Muscle layer of duodenum (tissue), 2 donors: ENCODE measurements at regions not wholly inside any gene's neighbourhood (a gene's known extent, or its start where the extent isn't known, plus 50 kb on each side); places are given as distances from the start of the nearest gene placed in this dataset.

Experiments
- H3K27ac ChIP-seq: one replicate; pipeline ENCODE4 v1.7.0; 2013; ENCODE audit warnings: mild to moderate bottlenecking, low read length
- H3K27me3 ChIP-seq: one replicate; pipeline ENCODE4 v1.7.0; 2013; ENCODE audit warnings: low read depth, mild to moderate bottlenecking, control low read depth, low read length
- H3K36me3 ChIP-seq, 2 donors: one replicate each; pipeline ENCODE4 v1.7.0; 2013; ENCODE audit warnings: low read length in 2 of 2, control low read depth in 1 of 2, mild to moderate bottlenecking in 1 of 2; ENCODE audit not compliant: insufficient read depth in 2 of 2, control insufficient read depth in 1 of 2
- H3K4me1 ChIP-seq, 2 donors: one replicate each; pipeline ENCODE4 v1.7.0; 2013; ENCODE audit warnings: low read length in 2 of 2, mild to moderate bottlenecking in 2 of 2, control low read depth in 1 of 2, moderate library complexity in 1 of 2; ENCODE audit not compliant: insufficient read depth in 2 of 2, control insufficient read depth in 1 of 2
- H3K4me3 ChIP-seq, 2 donors: one replicate each; pipeline ENCODE4 v1.7.0; 2013; ENCODE audit warnings: low read length in 2 of 2, low read depth in 1 of 2, mild to moderate bottlenecking in 1 of 2
- H3K9me3 ChIP-seq, 2 donors: one replicate each; pipeline ENCODE4 v1.7.0; 2013; ENCODE audit warnings: low read length in 2 of 2, control low read depth in 1 of 2, mild to moderate bottlenecking in 1 of 2; ENCODE audit not compliant: control insufficient read depth in 1 of 2
- donor health status: healthy.

GRCh38 chr16:6498858-6499257, 833.8 kb upstream of the RBFOX1 start:
- Histone ChIP-seq H3K9me3 (peaks cover 0 to 6% of the 10 kb centered on the region in 2 donors), H3K27ac (no peak overlapping the region), H3K27me3 (no peaks in the 10 kb centered on the region), H3K36me3 (no peaks in the 10 kb centered on the region), H3K4me1 (no peaks in the 10 kb centered on the region), H3K4me3 (no peak overlapping the region)

- H3K4me1 ChIP-seq, result no peaks in the 10 kb centered on the region
- H3K27ac ChIP-seq, result no peak overlapping the region
- no peak overlapping the region for H3K4me3 ChIP-seq
- H3K36me3 ChIP-seq, result no peaks in the 10 kb centered on the region
- H3K9me3 ChIP-seq, result no peaks in the 10 kb centered on the region
- no peaks in the 10 kb centered on the region for H3K27me3 ChIP-seq
Measured at GRCh38 chr16:6496996-6497395, 835.6 kb upstream of the RBFOX1 start.

- Histone ChIP-seq H3K36me3 (no peaks in the 10 kb centered on the region), H3K27ac (no peak overlapping the region), H3K4me1 (no peaks in the 10 kb centered on the region), H3K9me3 (no peaks in the 10 kb centered on the region), H3K27me3 (no peaks in the 10 kb centered on the region), H3K4me3 (no peak overlapping the region)
Measured at GRCh38 chr16:6495486-6496210, 837.0 kb upstream of the RBFOX1 start.

DNA sequence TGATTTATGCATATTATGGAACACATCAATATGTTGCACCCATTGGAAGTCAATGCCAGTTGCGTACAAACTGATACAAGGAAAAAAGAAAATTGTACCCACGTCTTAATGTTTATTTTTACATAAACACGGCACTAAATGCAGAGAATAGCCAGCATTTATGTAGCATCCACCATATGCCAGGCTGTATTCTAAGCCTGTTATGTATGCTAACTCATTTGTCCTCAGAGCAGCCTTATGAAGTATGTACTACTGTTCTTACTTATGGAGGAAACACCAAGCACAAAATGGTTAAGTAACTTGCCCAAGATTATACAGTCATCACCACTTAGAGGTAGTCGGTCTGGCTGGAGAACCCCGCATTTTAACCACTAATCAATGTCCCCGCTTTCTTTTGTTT, 837.9 kb upstream of the RBFOX1 start:
- H3K4me3 ChIP-seq, result no peak overlapping the region
- H3K27me3 ChIP-seq, result no peaks in the 10 kb centered on the region
- H3K27ac ChIP-seq, result no peak overlapping the region
- no peaks in the 10 kb centered on the region for H3K4me1 ChIP-seq
- no peaks in the 10 kb centered on the region for H3K9me3 ChIP-seq
- H3K36me3 ChIP-seq, result no peaks in the 10 kb centered on the region

- peak overlapping the region in 1 of 2 donors; percentile 10 for H3K4me3 ChIP-seq
- no peaks in the 10 kb centered on the region for H3K9me3 ChIP-seq
- H3K27me3 ChIP-seq, result no peaks in the 10 kb centered on the region
- no peak overlapping the region for H3K27ac ChIP-seq
- H3K36me3 ChIP-seq, result no peaks in the 10 kb centered on the region
- no peaks in the 10 kb centered on the region for H3K4me1 ChIP-seq
Measured at GRCh38 chr16:6493555-6493954, 839.1 kb upstream of the RBFOX1 start.

DNA sequence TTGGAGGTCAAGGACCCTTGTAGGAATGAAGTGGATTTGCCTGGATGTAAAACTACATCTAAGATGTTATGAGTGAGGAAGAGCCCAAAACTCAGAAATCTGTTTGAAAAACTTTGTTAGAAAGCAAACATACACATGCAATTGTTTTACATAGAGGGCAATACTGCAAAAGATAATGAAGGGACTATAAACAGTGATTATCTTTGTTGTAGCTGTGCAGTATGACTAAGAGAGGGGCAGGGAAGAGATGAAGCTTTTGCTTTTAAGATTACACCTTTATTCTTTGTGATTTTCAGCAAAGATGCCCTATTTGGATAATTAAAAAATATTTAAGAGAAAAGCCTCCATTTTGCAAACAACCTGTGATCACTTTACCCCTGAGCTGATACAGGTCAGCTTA, 839.9 kb upstream of the RBFOX1 start:
- H3K4me3 ChIP-seq, result no peak overlapping the region
- no peak overlapping the region for H3K27ac ChIP-seq
- H3K9me3 ChIP-seq, result no peaks in the 10 kb centered on the region
- no peaks in the 10 kb centered on the region for H3K36me3 ChIP-seq
- no peaks in the 10 kb centered on the region for H3K27me3 ChIP-seq
- H3K4me1 ChIP-seq, result no peaks in the 10 kb centered on the region

- H3K4me3 ChIP-seq, result no peak overlapping the region
- H3K9me3 ChIP-seq, result no peaks in the 10 kb centered on the region
- no peaks in the 10 kb centered on the region for H3K27me3 ChIP-seq
Measured at GRCh38 chr16:6484935-6485334, 847.7 kb upstream of the RBFOX1 start.

DNA sequence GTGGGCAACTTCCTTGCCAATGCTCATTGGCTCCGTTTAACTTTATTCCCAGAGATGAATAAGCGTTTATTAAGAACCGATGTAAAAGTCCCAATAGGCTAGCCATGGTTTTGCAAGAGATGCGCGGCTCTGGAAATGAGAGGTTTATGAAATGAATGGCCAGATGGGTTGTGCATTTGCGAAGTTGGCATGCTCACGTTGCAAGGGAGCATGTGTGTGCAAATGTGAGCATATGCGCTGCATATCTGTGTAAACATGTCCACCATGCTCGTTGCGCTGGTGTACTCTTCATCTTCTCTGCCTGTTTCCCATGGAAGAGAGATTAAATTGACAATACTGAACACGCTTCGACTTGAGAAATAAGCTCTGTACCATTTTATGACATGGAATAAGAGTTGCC, 848.6 kb upstream of the RBFOX1 start:
- Histone ChIP-seq H3K9me3 (no peaks in the 10 kb centered on the region), H3K27me3 (no peaks in the 10 kb centered on the region), H3K4me3 (no peak overlapping the region), H3K36me3 (no peaks in the 10 kb centered on the region), H3K4me1 (no peaks in the 10 kb centered on the region), H3K27ac (no peak overlapping the region)

More at GRCh38 chr16:6484935-6485334, 847.7 kb upstream of the RBFOX1 start:
- Histone ChIP-seq H3K27ac (no peak overlapping the region), H3K36me3 (no peaks in the 10 kb centered on the region), H3K4me1 (no peaks in the 10 kb centered on the region)

- Histone ChIP-seq H3K9me3 (no peaks in the 10 kb centered on the region), H3K27ac (no peak overlapping the region), H3K4me3 (peak overlapping the region in 1 of 2 donors; percentile 41), H3K4me1 (no peaks in the 10 kb centered on the region), H3K36me3 (no peaks in the 10 kb centered on the region), H3K27me3 (no peaks in the 10 kb centered on the region)
Measured at GRCh38 chr16:6483469-6484033, 849.1 kb upstream of the RBFOX1 start.

DNA sequence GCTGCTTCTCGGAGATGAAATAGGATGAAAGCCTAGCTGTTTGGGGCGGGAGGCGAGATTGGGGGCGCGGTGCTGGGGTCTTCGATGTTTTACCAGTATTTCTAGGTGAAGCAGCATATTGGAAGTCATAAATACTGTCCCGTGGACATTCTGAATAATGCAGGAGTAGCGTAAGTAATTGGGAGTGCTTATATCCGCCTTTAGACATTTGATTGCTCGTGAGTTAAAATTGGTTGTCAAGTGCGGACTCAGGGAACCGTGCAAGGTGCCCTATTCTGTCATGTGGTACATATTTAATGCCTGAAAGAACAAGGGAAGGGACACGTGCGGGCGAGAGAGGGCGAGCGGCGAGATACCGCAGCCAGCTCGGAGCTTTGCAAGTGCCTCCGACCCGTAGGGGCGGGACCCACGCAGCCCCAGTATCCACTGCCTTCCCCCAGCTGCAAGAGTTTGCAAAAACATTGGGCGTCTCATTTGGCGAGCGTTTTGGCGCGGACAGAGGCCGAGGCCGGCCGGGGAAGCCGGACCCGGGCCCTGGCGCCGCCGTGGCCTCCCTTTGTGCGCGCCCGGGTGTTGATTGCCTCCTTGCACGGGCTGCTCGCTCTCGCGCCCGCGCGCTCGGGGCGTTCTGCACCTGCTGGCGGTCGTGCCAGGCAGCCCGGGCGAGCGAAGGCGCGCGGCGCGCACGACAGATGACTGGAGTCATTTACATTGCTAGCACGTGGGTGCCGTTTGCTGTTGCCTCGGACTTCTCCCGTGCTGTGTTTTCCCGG, 849.8 kb upstream of the RBFOX1 start:
- Histone ChIP-seq H3K4me3 (peak overlapping the region in 1 of 2 donors; percentile 41), H3K27me3 (no peaks in the 10 kb centered on the region), H3K36me3 (no peaks in the 10 kb centered on the region), H3K27ac (no peak overlapping the region), H3K4me1 (no peaks in the 10 kb centered on the region), H3K9me3 (peaks cover 0 to under 1% of the 10 kb centered on the region in 2 donors)

DNA sequence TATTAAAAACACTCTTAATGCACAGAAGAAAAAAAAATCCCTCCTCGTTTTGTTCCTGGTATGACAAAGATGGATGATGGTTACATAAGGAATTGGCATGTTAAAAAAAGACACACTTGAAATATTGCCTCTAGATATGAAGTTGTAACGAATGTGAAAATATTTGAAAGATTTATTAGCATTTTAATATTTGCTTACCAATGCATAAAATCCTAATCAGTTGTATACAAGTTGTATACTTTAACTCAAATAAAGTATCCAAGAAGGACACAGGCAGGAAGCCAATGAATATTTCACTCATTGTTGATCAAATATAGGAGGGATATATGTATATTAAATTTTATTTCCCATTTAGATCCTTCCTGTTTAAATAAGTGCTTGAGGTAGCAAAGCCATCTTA, 850.8 kb upstream of the RBFOX1 start:
- H3K36me3 ChIP-seq, result no peaks in the 10 kb centered on the region
- H3K27ac ChIP-seq, result no peak overlapping the region
- no peaks in the 10 kb centered on the region for H3K27me3 ChIP-seq
- H3K4me3 ChIP-seq, result no peak overlapping the region
- no peaks in the 10 kb centered on the region for H3K4me1 ChIP-seq
- peaks cover 0 to 7% of the 10 kb centered on the region in 2 donors for H3K9me3 ChIP-seq
